Activated CD8-positive, alpha-beta T cell treated with anti-CD3 and anti-CD28 coated beads for 36 hours (primary cell): ENCODE measurements at regions not wholly inside any gene's neighbourhood (a gene's known extent, or its start where the extent isn't known, plus 50 kb on each side); places are given as distances from the start of the nearest gene placed in this dataset.
"Not testable (repeated sequence)": the region's sequence is repeated elsewhere in the genome, so short reads cannot be mapped to it uniquely, and the experiment has no call there.

Source experiments
- ATAC-seq: fragments of 200-7000 bp; cut with Tn5 transposase; one replicate; pipeline ENCODE4 v1.10.0; 2021; ENCODE audit warnings: mild to moderate bottlenecking, moderate library complexity
- CTCF ChIA-PET: fragments of 350-600 bp; sonication (Branson Sonifier 250); formaldehyde crosslinking; loops from one replicate; lab custom pipeline; 2021; ENCODE audit warnings: antibody characterized with exemption; lab: Charles Lee
- POLR2A ChIA-PET: fragments of 350-600 bp; sonication (Branson Sonifier 250); formaldehyde crosslinking; loops from one replicate; lab custom pipeline; 2021; ENCODE audit warnings: antibody characterized with exemption; lab: Charles Lee
- DNase-seq: peaks from one replicate; pipeline ENCODE4 v3.0.0-alpha.2; 2020
- H3K27ac Mint-ChIP-seq: one replicate; pipeline ENCODE4 v1.8.0; 2021; ENCODE audit warnings: mild to moderate bottlenecking, mixed read lengths
- H3K27me3 Mint-ChIP-seq: one replicate; pipeline ENCODE4 v1.8.0; 2021; ENCODE audit warnings: mixed read lengths
- H3K36me3 Mint-ChIP-seq: one replicate; pipeline ENCODE4 v1.8.0; 2021; ENCODE audit warnings: low read depth, mixed read lengths
- H3K4me1 Mint-ChIP-seq: one replicate; pipeline ENCODE4 v1.8.0; 2021; ENCODE audit warnings: low read depth, mixed read lengths
- H3K4me3 Mint-ChIP-seq: one replicate; pipeline ENCODE4 v1.8.0; 2021; ENCODE audit warnings: mild to moderate bottlenecking, moderate library complexity, mixed read lengths
- H3K9me3 Mint-ChIP-seq: one replicate; pipeline ENCODE4 v1.8.0; 2021; ENCODE audit warnings: mixed read lengths
- CTCF ChIP-seq: fragments of 200-600 bp; IDR thresholded peaks from one replicate; pipeline ENCODE4 v1.8.0; 2022; ENCODE audit warnings: antibody characterized with exemption, mild to moderate bottlenecking
- intact Hi-C: fragments of 100-400 bp; cut with micrococcal nuclease; formaldehyde crosslinking; loops from one replicate; pipeline ENCODE4 v1.10.0; 2022

GRCh38 chr6:150514806-150515380 lies 84.8 kb upstream of the PLEKHG1 start:
- Mint-ChIP-seq H3K9me3 (no peaks in the 10 kb centered on the region), H3K36me3 (no peaks in the 10 kb centered on the region), H3K27me3 (peaks cover 6% of the 10 kb centered on the region), H3K27ac (no peak overlapping the region), H3K4me3 (no peak overlapping the region), H3K4me1 (peaks cover 2% of the 10 kb centered on the region)
- ATAC-seq (no peak), DNase-seq (no peak)
- ChIA-PET POLR2A (no interaction called here), CTCF (interaction anchor here (0.8 kb wide), 1 partner anchor 98 kb away, joined by 3 read pairs; no protein-coding TSS in a partner anchor)
- intact Hi-C loops: loop anchor here (10.0 kb wide), 1 partner anchor 300 kb away; no protein-coding TSS in a partner anchor
- no peak for TF ChIP-seq CTCF

GRCh38 chr6:150516199-150516598 lies 83.5 kb upstream of the PLEKHG1 start:
- no peak overlapping the region for H3K27ac Mint-ChIP-seq
- ChIA-PET CTCF (no interaction called here), POLR2A (no interaction called here)
- TF ChIP-seq CTCF: no peak
- peaks cover 6% of the 10 kb centered on the region for H3K27me3 Mint-ChIP-seq
- H3K36me3 Mint-ChIP-seq: no peaks in the 10 kb centered on the region
- H3K4me3 Mint-ChIP-seq: no peak overlapping the region
- ATAC-seq: no peak
- peaks cover 2% of the 10 kb centered on the region for H3K4me1 Mint-ChIP-seq
- no peak for DNase-seq
- intact Hi-C loops: loop anchor here (10.0 kb wide), 1 partner anchor 299 kb away; no protein-coding TSS in a partner anchor
- H3K9me3 Mint-ChIP-seq: no peaks in the 10 kb centered on the region

GRCh38 chr6:150517175-150517574 lies 82.5 kb upstream of the PLEKHG1 start:
- H3K27me3 Mint-ChIP-seq: peaks cover 6% of the 10 kb centered on the region
- ChIA-PET POLR2A (interaction anchor here (0.6 kb wide), 1 partner anchor 35 kb away, joined by 4 read pairs; no protein-coding TSS in a partner anchor), CTCF (no interaction called here)
- no peak overlapping the region for H3K27ac Mint-ChIP-seq
- peak; percentile 61 for ATAC-seq
- no peaks in the 10 kb centered on the region for H3K9me3 Mint-ChIP-seq
- peaks cover 2% of the 10 kb centered on the region for H3K4me1 Mint-ChIP-seq
- no peak overlapping the region for H3K4me3 Mint-ChIP-seq
- TF ChIP-seq CTCF: no peak
- intact Hi-C loops: loop anchor here (10.0 kb wide), 1 partner anchor 298 kb away; no protein-coding TSS in a partner anchor
- peak; percentile 15 for DNase-seq
- H3K36me3 Mint-ChIP-seq: no peaks in the 10 kb centered on the region

GRCh38 chr6:150521482-150521881 lies 78.2 kb upstream of the PLEKHG1 start:
- H3K36me3 Mint-ChIP-seq: no peaks in the 10 kb centered on the region
- ATAC-seq (no peak), DNase-seq (no peak)
- peaks cover 2% of the 10 kb centered on the region for H3K27me3 Mint-ChIP-seq
- POLR2A ChIA-PET: interaction anchor here (1.6 kb wide), 1 partner anchor 9 kb away, joined by 4 read pairs; no protein-coding TSS in a partner anchor
- no peak for TF ChIP-seq CTCF
- H3K4me1 Mint-ChIP-seq: peaks cover 2% of the 10 kb centered on the region
- H3K9me3 Mint-ChIP-seq: no peaks in the 10 kb centered on the region
- intact Hi-C loops: no loop called here
- CTCF ChIA-PET: no interaction called here
- H3K27ac Mint-ChIP-seq: no peak overlapping the region
- H3K4me3 Mint-ChIP-seq: no peak overlapping the region

- H3K9me3 Mint-ChIP-seq, H3K36me3 Mint-ChIP-seq, ATAC-seq, H3K4me1 Mint-ChIP-seq, CTCF ChIA-PET, H3K27ac Mint-ChIP-seq, H3K27me3 Mint-ChIP-seq, intact Hi-C loops, DNase-seq, POLR2A ChIA-PET, H3K4me3 Mint-ChIP-seq: not testable (repeated sequence)
Measured at GRCh38 chr6:150523216-150523615, 76.5 kb upstream of the PLEKHG1 start.
